Activated CD4-positive, alpha-beta T cell treated with anti-CD3 and anti-CD28 coated beads, Interleukin-2, amount 10 ng/mL, durations not matched to agents 7 days and 5 days (primary cell): ENCODE measurements at regions not wholly inside any gene's neighbourhood (a gene's known extent, or its start where the extent isn't known, plus 50 kb on each side); places are given as distances from the start of the nearest gene placed in this dataset.

Experiments
- CTCF ChIA-PET: fragments of 350-600 bp; sonication (Branson Sonifier 250); formaldehyde crosslinking; loops from one replicate; lab custom pipeline; 2021; ENCODE audit warnings: antibody characterized with exemption; lab: Charles Lee
- POLR2A ChIA-PET: fragments of 350-600 bp; sonication (Branson Sonifier 250); formaldehyde crosslinking; loops from one replicate; lab custom pipeline; 2021; ENCODE audit warnings: antibody characterized with exemption; lab: Charles Lee
- DNase-seq: peaks from one replicate; pipeline ENCODE4 v3.0.0-alpha.2; 2020
- H3K27ac Mint-ChIP-seq: one replicate; pipeline ENCODE4 v1.8.0; 2021; ENCODE audit warnings: mild to moderate bottlenecking, moderate library complexity, mixed read lengths
- H3K27me3 Mint-ChIP-seq: one replicate; pipeline ENCODE4 v1.8.0; 2021; ENCODE audit warnings: mixed read lengths
- H3K36me3 Mint-ChIP-seq: one replicate; pipeline ENCODE4 v1.8.0; 2021; ENCODE audit warnings: low read depth, mixed read lengths
- H3K4me1 Mint-ChIP-seq: one replicate; pipeline ENCODE4 v1.8.0; 2021; ENCODE audit warnings: mixed read lengths
- H3K4me3 Mint-ChIP-seq: one replicate; pipeline ENCODE4 v1.8.0; 2021; ENCODE audit warnings: mild to moderate bottlenecking, moderate library complexity, mixed read lengths
- H3K9me3 Mint-ChIP-seq: one replicate; pipeline ENCODE4 v1.8.0; 2021; ENCODE audit warnings: mixed read lengths

- H3K4me1 Mint-ChIP-seq: no peaks in the 10 kb centered on the region
- ChIA-PET CTCF (no interaction called here), POLR2A (no interaction called here)
- no peaks in the 10 kb centered on the region for H3K36me3 Mint-ChIP-seq
- H3K27me3 Mint-ChIP-seq: no peaks in the 10 kb centered on the region
- no peak overlapping the region for H3K4me3 Mint-ChIP-seq
- H3K9me3 Mint-ChIP-seq: peaks cover 6% of the 10 kb centered on the region
- H3K27ac Mint-ChIP-seq: no peak overlapping the region
- no peak for DNase-seq
Observed at GRCh38 chr12:17695495-17695894, 394.5 kb downstream of the RERGL start.

DNA sequence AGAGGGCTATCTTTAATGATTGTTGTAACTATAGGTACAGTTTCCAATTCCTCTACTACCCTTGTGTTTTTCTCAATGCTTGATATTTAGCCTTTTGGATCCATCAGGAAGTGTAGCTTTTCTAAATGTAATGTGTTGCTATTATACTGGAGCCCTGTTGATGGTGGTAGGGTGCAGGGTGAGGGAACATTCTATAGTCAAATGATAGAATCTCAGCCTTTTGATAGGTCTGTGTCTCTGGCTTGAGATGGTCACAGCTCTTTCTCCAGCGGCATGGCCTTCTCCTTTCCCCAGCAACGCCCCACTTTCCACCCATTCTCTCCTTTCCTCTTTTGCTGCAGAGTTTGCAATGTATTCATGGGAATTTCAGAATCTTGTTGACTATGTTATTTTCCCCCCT is 398.6 kb downstream of the RERGL start:
- H3K36me3 Mint-ChIP-seq: no peaks in the 10 kb centered on the region
- POLR2A ChIA-PET: no interaction called here
- CTCF ChIA-PET: no interaction called here
- H3K4me1 Mint-ChIP-seq: no peaks in the 10 kb centered on the region
- H3K27me3 Mint-ChIP-seq: no peaks in the 10 kb centered on the region
- H3K9me3 Mint-ChIP-seq: peaks cover 6% of the 10 kb centered on the region
- no peak overlapping the region for H3K4me3 Mint-ChIP-seq
- no peak for DNase-seq
- no peak overlapping the region for H3K27ac Mint-ChIP-seq

GRCh38 chr12:17680220-17680619 is 409.8 kb downstream of the RERGL start:
- no peaks in the 10 kb centered on the region for H3K4me1 Mint-ChIP-seq
- POLR2A ChIA-PET: no interaction called here
- H3K27ac Mint-ChIP-seq: no peak overlapping the region
- no peaks in the 10 kb centered on the region for H3K36me3 Mint-ChIP-seq
- no peak for DNase-seq
- CTCF ChIA-PET: no interaction called here
- no peak overlapping the region for H3K4me3 Mint-ChIP-seq
- H3K9me3 Mint-ChIP-seq: peaks cover 4% of the 10 kb centered on the region
- H3K27me3 Mint-ChIP-seq: no peaks in the 10 kb centered on the region

DNA sequence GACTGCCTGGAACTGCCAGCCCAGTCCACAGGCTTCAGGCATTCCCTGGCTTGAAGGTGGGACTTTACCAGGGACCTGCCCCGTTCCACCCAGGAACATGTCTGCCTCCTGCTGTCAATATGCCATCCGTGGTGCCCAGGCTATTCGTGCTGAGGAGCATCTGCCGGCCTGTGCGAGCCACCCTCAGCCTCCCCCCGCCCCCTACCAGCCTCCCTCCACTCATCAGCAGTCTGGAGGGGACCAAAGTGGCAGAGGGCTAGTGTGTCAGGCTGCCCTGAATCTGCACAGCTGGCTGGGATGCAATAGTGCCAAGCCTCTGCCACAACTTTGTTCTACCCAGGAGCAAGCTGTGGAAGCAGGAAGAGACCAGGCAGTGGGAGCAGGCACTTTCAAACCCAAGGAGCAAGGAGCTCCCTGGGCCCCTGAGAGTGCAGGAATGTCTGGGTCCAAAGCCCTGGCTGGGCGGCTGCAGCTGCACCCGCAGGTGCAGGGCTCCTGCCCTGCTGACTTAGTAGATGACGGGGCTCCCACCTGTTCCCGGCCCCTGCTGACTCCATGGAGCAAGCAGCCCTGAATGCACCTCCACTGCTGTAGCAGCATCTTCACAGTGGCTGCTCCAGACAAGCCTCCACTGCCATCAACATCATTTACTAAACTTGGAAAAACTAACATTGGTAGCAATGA is 423.2 kb downstream of the RERGL start:
- DNase-seq: no peak
- Mint-ChIP-seq H3K4me3 (no peak overlapping the region), H3K27me3 (no peaks in the 10 kb centered on the region), H3K27ac (no peak overlapping the region), H3K9me3 (no peaks in the 10 kb centered on the region), H3K36me3 (no peaks in the 10 kb centered on the region), H3K4me1 (no peaks in the 10 kb centered on the region)
- CTCF ChIA-PET: no interaction called here
- POLR2A ChIA-PET: no interaction called here

DNA sequence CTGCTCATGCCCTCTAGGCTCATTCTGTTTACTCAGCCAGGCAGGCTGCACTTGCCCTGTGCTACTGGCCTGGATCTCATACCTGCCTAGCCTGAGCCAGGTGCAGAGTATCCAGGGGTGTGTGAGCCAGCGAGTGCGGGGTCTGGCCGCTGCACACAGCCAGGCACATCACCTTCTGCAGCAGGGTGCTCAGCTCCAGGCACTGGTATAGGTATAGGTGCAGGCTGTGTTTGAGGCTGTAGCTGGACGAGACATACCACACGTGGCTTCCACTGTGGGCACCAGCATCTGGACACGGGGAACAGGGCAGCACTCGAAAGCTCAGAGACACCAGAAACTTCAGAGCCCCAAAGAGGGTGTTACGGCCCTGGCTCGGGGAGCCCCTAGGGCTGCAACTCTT is 424.2 kb downstream of the RERGL start:
- ChIA-PET CTCF (no interaction called here), POLR2A (no interaction called here)
- H3K36me3 Mint-ChIP-seq: no peaks in the 10 kb centered on the region
- no peak overlapping the region for H3K27ac Mint-ChIP-seq
- H3K4me1 Mint-ChIP-seq: no peaks in the 10 kb centered on the region
- H3K27me3 Mint-ChIP-seq: no peaks in the 10 kb centered on the region
- H3K4me3 Mint-ChIP-seq: no peak overlapping the region
- no peak for DNase-seq
- H3K9me3 Mint-ChIP-seq: peaks cover 2% of the 10 kb centered on the region

DNA sequence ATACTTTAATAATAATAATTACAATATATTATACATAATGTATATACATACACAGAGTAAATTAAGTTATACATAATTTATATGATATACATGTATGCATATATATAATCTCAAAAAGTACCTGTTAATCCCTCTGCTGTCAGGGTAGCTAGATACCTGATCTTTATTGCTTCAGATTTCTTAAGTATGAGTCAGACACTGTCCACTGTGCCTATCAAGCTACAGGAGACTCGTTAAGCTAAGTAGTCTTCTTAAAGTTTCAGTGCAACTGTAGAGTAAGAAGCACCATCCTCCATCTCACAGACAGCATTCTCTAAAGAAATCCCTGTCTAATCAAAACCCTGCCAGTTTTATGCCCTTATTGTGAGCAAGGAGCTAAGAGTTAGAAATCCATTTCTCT is 428.7 kb downstream of the RERGL start:
- Mint-ChIP-seq H3K4me3 (no peak overlapping the region), H3K27ac (no peak overlapping the region), H3K9me3 (peaks cover 4% of the 10 kb centered on the region), H3K27me3 (no peaks in the 10 kb centered on the region), H3K4me1 (no peaks in the 10 kb centered on the region), H3K36me3 (no peaks in the 10 kb centered on the region)
- ChIA-PET POLR2A (no interaction called here), CTCF (no interaction called here)
- DNase-seq: no peak

GRCh38 chr12:17652436-17652835 is 437.6 kb downstream of the RERGL start:
- no peaks in the 10 kb centered on the region for H3K27me3 Mint-ChIP-seq
- ChIA-PET POLR2A (no interaction called here), CTCF (no interaction called here)
- no peak overlapping the region for H3K27ac Mint-ChIP-seq
- no peaks in the 10 kb centered on the region for H3K9me3 Mint-ChIP-seq
- no peaks in the 10 kb centered on the region for H3K4me1 Mint-ChIP-seq
- DNase-seq: no peak
- H3K4me3 Mint-ChIP-seq: no peak overlapping the region
- no peaks in the 10 kb centered on the region for H3K36me3 Mint-ChIP-seq

DNA sequence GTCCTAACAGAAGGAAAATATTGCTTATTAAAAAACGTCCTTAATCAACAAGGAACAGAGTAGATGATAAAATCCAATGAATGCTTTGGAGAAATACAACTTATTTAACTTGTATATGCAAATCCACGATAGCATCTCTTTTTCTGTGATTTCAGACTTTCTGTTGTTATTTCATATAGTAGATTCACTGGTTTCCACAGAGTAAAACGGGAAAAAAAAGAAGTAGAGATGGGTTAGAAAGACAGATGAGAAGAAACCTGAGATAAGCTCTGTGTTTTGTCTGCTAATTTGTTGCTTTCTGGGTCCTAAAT is 447.7 kb downstream of the RERGL start:
- CTCF ChIA-PET: interaction anchor here (0.7 kb wide), 1 partner anchor 16 kb away, joined by 3 read pairs; no protein-coding TSS in a partner anchor
- Mint-ChIP-seq H3K4me3 (no peak overlapping the region), H3K36me3 (no peaks in the 10 kb centered on the region)

GRCh38 chr12:17640615-17641014 is 449.4 kb downstream of the RERGL start:
- ChIA-PET CTCF (no interaction called here), POLR2A (no interaction called here)
- no peaks in the 10 kb centered on the region for H3K36me3 Mint-ChIP-seq
- no peak for DNase-seq
- no peaks in the 10 kb centered on the region for H3K27me3 Mint-ChIP-seq
- H3K27ac Mint-ChIP-seq: no peak overlapping the region
- no peaks in the 10 kb centered on the region for H3K4me1 Mint-ChIP-seq
- H3K9me3 Mint-ChIP-seq: no peaks in the 10 kb centered on the region
- no peak overlapping the region for H3K4me3 Mint-ChIP-seq

More for the DNA sequence above, 447.7 kb downstream of the RERGL start:
- H3K27me3 Mint-ChIP-seq: no peaks in the 10 kb centered on the region
- no peak overlapping the region for H3K27ac Mint-ChIP-seq
- H3K4me1 Mint-ChIP-seq: no peaks in the 10 kb centered on the region
- no peak for DNase-seq
- no peaks in the 10 kb centered on the region for H3K9me3 Mint-ChIP-seq
- POLR2A ChIA-PET: no interaction called here

GRCh38 chr12:17618831-17619230 is 471.2 kb downstream of the RERGL start:
- peaks cover 14% of the 10 kb centered on the region for H3K9me3 Mint-ChIP-seq
- no peaks in the 10 kb centered on the region for H3K36me3 Mint-ChIP-seq
- H3K27me3 Mint-ChIP-seq: no peaks in the 10 kb centered on the region
- no peak overlapping the region for H3K27ac Mint-ChIP-seq
- DNase-seq: no peak
- no peak overlapping the region for H3K4me3 Mint-ChIP-seq
- no peaks in the 10 kb centered on the region for H3K4me1 Mint-ChIP-seq
- ChIA-PET CTCF (no interaction called here), POLR2A (no interaction called here)

DNA sequence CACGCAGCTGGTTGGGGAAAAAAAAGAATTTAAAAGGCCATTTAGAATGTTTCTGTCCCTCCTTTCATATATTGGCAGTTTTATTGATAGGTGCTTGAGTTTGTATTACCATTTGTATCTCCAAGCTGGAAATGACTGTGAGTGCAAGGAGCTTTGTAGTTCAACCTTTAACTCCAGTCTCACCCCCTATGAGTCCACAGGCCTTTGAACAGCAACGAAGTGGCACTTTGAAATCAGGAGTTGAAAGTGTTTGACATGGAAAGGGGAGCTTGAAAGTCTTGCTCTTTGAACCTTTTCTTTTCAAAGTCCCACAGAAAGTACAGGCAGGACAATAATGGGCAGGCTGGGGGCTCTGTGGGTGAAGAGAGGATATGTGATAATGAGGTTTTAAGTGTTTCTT is 480.3 kb downstream of the RERGL start:
- CTCF ChIA-PET: no interaction called here
- POLR2A ChIA-PET: no interaction called here
- Mint-ChIP-seq H3K27me3 (no peaks in the 10 kb centered on the region), H3K4me3 (no peak overlapping the region), H3K4me1 (no peaks in the 10 kb centered on the region), H3K9me3 (peaks cover 4% of the 10 kb centered on the region), H3K36me3 (no peaks in the 10 kb centered on the region), H3K27ac (no peak overlapping the region)
- DNase-seq: no peak

GRCh38 chr12:17609153-17609552 is 480.8 kb downstream of the RERGL start:
- Mint-ChIP-seq H3K27me3 (no peaks in the 10 kb centered on the region), H3K4me3 (no peak overlapping the region), H3K27ac (no peak overlapping the region), H3K9me3 (peaks cover 4% of the 10 kb centered on the region), H3K4me1 (no peaks in the 10 kb centered on the region), H3K36me3 (no peaks in the 10 kb centered on the region)
- ChIA-PET CTCF (no interaction called here), POLR2A (no interaction called here)
- DNase-seq: no peak

DNA sequence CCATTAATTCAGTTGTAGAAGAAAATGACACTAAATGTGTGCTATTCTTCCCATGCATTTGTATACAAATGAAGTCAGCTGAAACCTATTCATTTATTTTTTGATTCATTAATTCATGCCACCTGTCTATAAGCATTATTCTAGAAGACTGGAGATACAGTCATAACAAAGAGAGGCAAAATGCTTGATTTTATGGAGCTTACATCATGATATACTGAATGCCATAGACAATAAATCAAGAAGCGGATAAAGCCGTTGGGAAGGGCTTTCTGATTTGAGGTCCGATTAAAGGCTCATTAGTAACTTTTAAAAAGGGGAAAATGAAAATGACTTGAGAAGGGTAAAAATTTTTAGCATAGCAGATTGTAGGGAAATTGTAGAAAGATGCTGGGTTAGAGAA is 494.9 kb downstream of the RERGL start:
- Mint-ChIP-seq H3K27ac (no peak overlapping the region), H3K27me3 (no peaks in the 10 kb centered on the region), H3K4me3 (no peak overlapping the region), H3K4me1 (no peaks in the 10 kb centered on the region), H3K9me3 (no peaks in the 10 kb centered on the region), H3K36me3 (no peaks in the 10 kb centered on the region)
- ChIA-PET POLR2A (no interaction called here), CTCF (no interaction called here)
- DNase-seq: no peak

DNA sequence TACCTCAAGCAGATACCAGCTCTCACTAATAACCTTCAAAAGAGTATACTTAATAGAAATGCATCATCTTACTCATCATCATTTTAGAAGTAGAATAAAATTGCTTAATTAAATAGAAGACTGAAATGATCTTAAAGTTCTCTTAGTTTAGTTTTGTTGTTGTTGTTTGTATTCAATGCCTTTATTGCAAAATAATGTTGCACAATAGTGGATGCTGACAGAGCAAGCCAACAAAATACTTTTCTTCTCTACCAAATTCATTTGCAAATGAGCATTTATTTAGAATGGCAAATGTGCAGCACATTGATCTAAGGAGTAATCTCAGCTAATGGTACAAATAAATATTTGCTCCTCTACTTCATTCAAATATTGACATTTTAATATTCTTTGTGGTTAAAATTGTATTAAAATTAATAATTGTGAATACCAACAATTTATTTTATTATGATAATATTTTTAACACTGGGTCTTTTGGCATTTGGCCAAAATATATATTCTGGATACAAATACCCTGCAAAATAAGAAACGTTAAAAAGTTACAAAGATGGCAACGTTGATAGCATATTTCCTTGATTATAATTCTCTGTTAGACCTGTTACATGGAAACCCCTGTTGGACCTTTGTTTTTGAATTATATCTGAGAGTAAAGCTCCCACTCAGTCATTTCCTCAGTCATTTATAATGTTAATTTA is 496.1 kb downstream of the RERGL start:
- H3K4me1 Mint-ChIP-seq: no peaks in the 10 kb centered on the region
- H3K27me3 Mint-ChIP-seq: no peaks in the 10 kb centered on the region
- DNase-seq: no peak
- no peak overlapping the region for H3K27ac Mint-ChIP-seq
- no peak overlapping the region for H3K4me3 Mint-ChIP-seq
- CTCF ChIA-PET: no interaction called here
- H3K36me3 Mint-ChIP-seq: no peaks in the 10 kb centered on the region
- POLR2A ChIA-PET: no interaction called here
- H3K9me3 Mint-ChIP-seq: peaks cover 3% of the 10 kb centered on the region
